Loucy (cell line): ENCODE measurements at regions not wholly inside any gene's neighbourhood (a gene's known extent, or its start where the extent isn't known, plus 50 kb on each side); places are given as distances from the start of the nearest gene placed in this dataset.

Experiments used
- EZH2phosphoT487 ChIP-seq: fragments of 200-600 bp; IDR thresholded peaks from 2 replicates; pipeline ENCODE4 v1.6.1; 2018; ENCODE audit warnings: antibody characterized with exemption, mild to moderate bottlenecking, moderate library complexity, borderline replicate concordance
- TF ChIP-seq, protein P1 (sequence below): fragments of 200-600 bp; sonication (generic); conservative IDR thresholded peaks from 2 replicates; pipeline ENCODE4 v1.5.1; 2014; ENCODE audit warnings: mild to moderate bottlenecking, antibody characterized with exemption, low read length

DNA sequence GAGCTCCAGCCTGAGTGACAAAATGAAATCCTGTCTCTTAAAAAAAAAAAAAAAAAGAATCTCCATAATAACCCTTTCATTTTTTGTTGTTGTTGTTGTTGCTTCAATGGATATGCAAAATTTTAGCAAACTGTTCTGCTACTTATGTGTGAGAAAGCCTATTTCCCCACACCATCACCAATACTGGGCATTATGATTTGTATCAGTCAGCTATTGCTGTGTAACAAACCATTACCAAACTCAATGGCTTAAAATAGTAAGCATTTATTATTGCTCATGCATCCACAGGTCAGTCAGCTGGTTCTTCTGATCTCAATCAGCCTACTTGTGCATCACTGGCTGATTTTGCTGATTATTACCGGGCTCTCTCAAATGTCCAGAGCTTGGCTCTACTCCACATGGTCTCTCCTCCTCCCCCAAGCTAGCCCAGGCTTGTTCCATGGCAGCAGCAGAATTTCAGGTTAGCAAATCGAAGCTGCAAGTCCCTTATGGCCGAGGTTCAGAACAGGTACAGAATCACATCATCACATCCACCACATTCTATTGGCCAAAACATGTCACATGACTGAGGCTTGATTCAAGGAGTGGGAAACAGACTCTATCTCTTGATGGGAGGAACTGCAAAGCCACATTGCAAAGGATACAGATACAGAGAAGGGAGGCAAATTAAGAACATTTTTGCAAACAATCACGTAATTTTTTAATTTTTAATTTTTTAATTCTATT is 135.1 kb downstream of the MN1 start:
- TF ChIP-seq, protein P1, sequence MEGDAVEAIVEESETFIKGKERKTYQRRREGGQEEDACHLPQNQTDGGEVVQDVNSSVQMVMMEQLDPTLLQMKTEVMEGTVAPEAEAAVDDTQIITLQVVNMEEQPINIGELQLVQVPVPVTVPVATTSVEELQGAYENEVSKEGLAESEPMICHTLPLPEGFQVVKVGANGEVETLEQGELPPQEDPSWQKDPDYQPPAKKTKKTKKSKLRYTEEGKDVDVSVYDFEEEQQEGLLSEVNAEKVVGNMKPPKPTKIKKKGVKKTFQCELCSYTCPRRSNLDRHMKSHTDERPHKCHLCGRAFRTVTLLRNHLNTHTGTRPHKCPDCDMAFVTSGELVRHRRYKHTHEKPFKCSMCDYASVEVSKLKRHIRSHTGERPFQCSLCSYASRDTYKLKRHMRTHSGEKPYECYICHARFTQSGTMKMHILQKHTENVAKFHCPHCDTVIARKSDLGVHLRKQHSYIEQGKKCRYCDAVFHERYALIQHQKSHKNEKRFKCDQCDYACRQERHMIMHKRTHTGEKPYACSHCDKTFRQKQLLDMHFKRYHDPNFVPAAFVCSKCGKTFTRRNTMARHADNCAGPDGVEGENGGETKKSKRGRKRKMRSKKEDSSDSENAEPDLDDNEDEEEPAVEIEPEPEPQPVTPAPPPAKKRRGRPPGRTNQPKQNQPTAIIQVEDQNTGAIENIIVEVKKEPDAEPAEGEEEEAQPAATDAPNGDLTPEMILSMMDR: no peak
- TF ChIP-seq EZH2phosphoT487: no peak
